Transverse colon (tissue), 4 donors: ENCODE measurements at regions not wholly inside any gene's neighbourhood (a gene's known extent, or its start where the extent isn't known, plus 50 kb on each side); places are given as distances from the start of the nearest gene placed in this dataset.

Experiments
- CTCF ChIP-seq, 5 experiments: fragments of 200-600 bp in 3 of 5; fragments of 450-650 bp in 2 of 5; sonication (generic) in 3 of 5; IDR thresholded peaks; 1 replicate in 2 of 5; 2 replicates in 3 of 5; pipeline ENCODE4 v1.5.1; 2016 to 2017; ENCODE audit warnings: antibody characterized with exemption in 5 of 5, inconsistent platforms in 3 of 5, mild to moderate bottlenecking in 2 of 5, moderate library complexity in 1 of 5
- EP300 ChIP-seq: sonication (generic); formaldehyde crosslinking; IDR thresholded peaks from one replicate; pipeline ENCODE4 v1.6.1; 2017; ENCODE audit warnings: antibody characterized with exemption, low read depth
- POLR2A ChIP-seq: fragments of 450-650 bp; IDR thresholded peaks from one replicate; pipeline ENCODE4 v1.6.1; 2016; ENCODE audit warnings: antibody characterized with exemption, mild to moderate bottlenecking, moderate library complexity
- POLR2AphosphoS5 ChIP-seq, 3 donors: sonication (generic); formaldehyde crosslinking; IDR thresholded peaks; one replicate each; pipeline ENCODE4 v1.6.1; 2016; ENCODE audit warnings: antibody characterized with exemption in 3 of 3

- TF ChIP-seq CTCF (IDR thresholded peaks at IDR 0.05) (no peak), POLR2AphosphoS5 (IDR thresholded peaks at IDR 0.05) (no peak), POLR2A (no peak), EP300 (no peak)
These were observed 113.7 kb upstream of the PDE10A start for GRCh38 chr6:165776691-165777090.
